Sigmoid colon (tissue), 6 donors: ENCODE measurements at regions not wholly inside any gene's neighbourhood (a gene's known extent, or its start where the extent isn't known, plus 50 kb on each side); places are given as distances from the start of the nearest gene placed in this dataset.

Source experiments
- DNase-seq: peaks from one replicate; pipeline ENCODE4 v3.0.0-alpha.2; 2019
- H3K27ac ChIP-seq, 4 donors: fragments of 200-600 bp; sonication (generic); one replicate each; pipeline ENCODE4 v1.5.1; 2016 to 2019; ENCODE audit warnings: mild to moderate bottlenecking in 1 of 4
- H3K27me3 ChIP-seq, 3 donors: fragments of 200-600 bp; sonication (generic); one replicate each; pipeline ENCODE4 v1.5.1; 2019; ENCODE audit warnings: mild to moderate bottlenecking in 1 of 3
- H3K36me3 ChIP-seq, 4 donors: fragments of 200-600 bp; sonication (generic); one replicate each; pipeline ENCODE4 v1.5.1; 2016 to 2019
- H3K4me1 ChIP-seq, 4 donors: fragments of 200-600 bp; sonication (generic); one replicate each; pipeline ENCODE4 v1.5.1; 2017 to 2019
- H3K4me3 ChIP-seq, 4 donors: fragments of 200-600 bp; sonication (generic); one replicate each; pipeline ENCODE4 v1.5.1; 2017 to 2019; ENCODE audit warnings: mild to moderate bottlenecking in 2 of 4, moderate library complexity in 1 of 4
- H3K9me3 ChIP-seq, 4 donors: fragments of 200-600 bp in 3 of 4; sonication (generic) in 3 of 4; one replicate each; pipeline versions ENCODE4 v1.5.1 to v1.6.1; 2013 to 2019
- CTCF ChIP-seq, 4 experiments: fragments of 450-650 bp in 3 of 4; fragments of 200-600 bp in 1 of 4; IDR thresholded peaks; one replicate each; pipeline ENCODE4 v1.5.1; 2016 to 2019; ENCODE audit warnings: antibody characterized with exemption in 4 of 4, mild to moderate bottlenecking in 3 of 4, moderate library complexity in 2 of 4
- EP300 ChIP-seq, 4 donors: sonication (generic); formaldehyde crosslinking; IDR thresholded peaks; one replicate each; pipeline ENCODE4 v1.6.1; 2017; ENCODE audit warnings: antibody characterized with exemption in 4 of 4
- POLR2A ChIP-seq, 2 donors: fragments of 450-650 bp; IDR thresholded peaks; one replicate each; pipeline ENCODE4 v1.6.1; 2016; ENCODE audit warnings: antibody characterized with exemption in 2 of 2, mild to moderate bottlenecking in 2 of 2, moderate library complexity in 2 of 2
- POLR2AphosphoS5 ChIP-seq, 4 donors: sonication (generic); formaldehyde crosslinking; IDR thresholded peaks; one replicate each; pipeline ENCODE4 v1.6.1; 2017; ENCODE audit warnings: antibody characterized with exemption in 4 of 4
- WGBS, 2 donors: extraction: QIAGEN DNeasy Blood & Tissue Kit; methylation state at CpG; one replicate each; pipeline ENCODE4 v1.1.7; 2013; 5-methylcytosine and 5-hydroxymethylcytosine counted together
- intact Hi-C: fragments of 100-400 bp; cut with DNase I; formaldehyde crosslinking; loops from one replicate; pipeline ENCODE4 v1.15.1; 2023
- donor health status: healthy with polysubstance abuse.
- donor health status: healthy.

- Histone ChIP-seq H3K27me3 (no peaks in the 10 kb centered on the region), H3K4me1 (no peaks in the 10 kb centered on the region), H3K9me3 (no peaks in the 10 kb centered on the region), H3K36me3 (no peaks in the 10 kb centered on the region), H3K27ac (no peak overlapping the region), H3K4me3 (no peak overlapping the region)
- TF ChIP-seq POLR2A (IDR thresholded peaks at IDR 0.05) (no peak), POLR2AphosphoS5 (IDR thresholded peaks at IDR 0.05) (no peak), CTCF (IDR thresholded peaks at IDR 0.05) (no peak), EP300 (IDR thresholded peaks at IDR 0.05) (no peak)
- intact Hi-C loops: no loop called here
- no peak for DNase-seq
- WGBS, 2 donors: 93 to 95% methylated on average over 5 of the region's 5 CpGs
These were observed 451.3 kb downstream of the OMA1 start for GRCh38 chr1:58095183-58095582.

GRCh38 chr1:58094221-58094620 lies 452.3 kb downstream of the OMA1 start:
- no peak for TF ChIP-seq POLR2A (IDR thresholded peaks at IDR 0.05)
- no peak for TF ChIP-seq EP300 (IDR thresholded peaks at IDR 0.05)
- Histone ChIP-seq H3K27ac (no peak overlapping the region), H3K36me3 (no peaks in the 10 kb centered on the region), H3K4me3 (no peak overlapping the region), H3K9me3 (no peaks in the 10 kb centered on the region), H3K27me3 (no peaks in the 10 kb centered on the region), H3K4me1 (no peaks in the 10 kb centered on the region)
- intact Hi-C loops: no loop called here
- no peak for DNase-seq
- WGBS, 2 donors: 41 to 64% methylated on average over 2 of the region's 2 CpGs

GRCh38 chr1:58090640-58091039 lies 455.9 kb downstream of the OMA1 start:
- DNase-seq: no peak
- TF ChIP-seq EP300 (IDR thresholded peaks at IDR 0.05) (no peak), CTCF (IDR thresholded peaks at IDR 0.05) (no peak), POLR2AphosphoS5 (IDR thresholded peaks at IDR 0.05) (no peak), POLR2A (IDR thresholded peaks at IDR 0.05) (no peak)
- Histone ChIP-seq H3K4me3 (no peak overlapping the region), H3K4me1 (no peaks in the 10 kb centered on the region), H3K36me3 (no peaks in the 10 kb centered on the region), H3K9me3 (no peaks in the 10 kb centered on the region), H3K27ac (no peak overlapping the region), H3K27me3 (no peaks in the 10 kb centered on the region)
- 54 to 65% methylated on average over 2 of the region's 2 CpGs for WGBS, 2 donors
- intact Hi-C loops: no loop called here

GRCh38 chr1:58089898-58090534 lies 456.5 kb downstream of the OMA1 start:
- Histone ChIP-seq H3K27me3 (no peaks in the 10 kb centered on the region), H3K4me3 (no peak overlapping the region), H3K9me3 (no peaks in the 10 kb centered on the region), H3K4me1 (no peaks in the 10 kb centered on the region), H3K36me3 (no peaks in the 10 kb centered on the region), H3K27ac (no peak overlapping the region)
- no peak for DNase-seq
- 26 to 57% methylated on average over 10 of the region's 10 CpGs for WGBS, 2 donors
- intact Hi-C loops: no loop called here
- TF ChIP-seq POLR2A (IDR thresholded peaks at IDR 0.05) (no peak), CTCF (IDR thresholded peaks at IDR 0.05) (no peak), POLR2AphosphoS5 (IDR thresholded peaks at IDR 0.05) (no peak), EP300 (IDR thresholded peaks at IDR 0.05) (no peak)

- no peak for DNase-seq
- 46 to 59% methylated on average over 3 of the region's 3 CpGs for WGBS, 2 donors
- Histone ChIP-seq H3K4me1 (no peaks in the 10 kb centered on the region), H3K4me3 (no peak overlapping the region), H3K36me3 (no peaks in the 10 kb centered on the region), H3K9me3 (no peaks in the 10 kb centered on the region), H3K27ac (no peak overlapping the region), H3K27me3 (no peaks in the 10 kb centered on the region)
- TF ChIP-seq EP300 (IDR thresholded peaks at IDR 0.05) (no peak), CTCF (IDR thresholded peaks at IDR 0.05) (no peak), POLR2A (IDR thresholded peaks at IDR 0.05) (no peak), POLR2AphosphoS5 (IDR thresholded peaks at IDR 0.05) (no peak)
- intact Hi-C loops: no loop called here
These were observed 462.3 kb downstream of the OMA1 start for GRCh38 chr1:58084266-58084665.
